Transverse colon (tissue), 3 donors: ENCODE measurements at regions not wholly inside any gene's neighbourhood (a gene's known extent, or its start where the extent isn't known, plus 50 kb on each side); places are given as distances from the start of the nearest gene placed in this dataset.

Source experiments
- CTCF ChIP-seq, 5 experiments: fragments of 200-600 bp in 3 of 5; fragments of 450-650 bp in 2 of 5; sonication (generic) in 3 of 5; IDR thresholded peaks; 1 replicate in 2 of 5; 2 replicates in 3 of 5; pipeline ENCODE4 v1.5.1; 2016 to 2017; ENCODE audit warnings: antibody characterized with exemption in 5 of 5, inconsistent platforms in 3 of 5, mild to moderate bottlenecking in 2 of 5, moderate library complexity in 1 of 5
- POLR2A ChIP-seq: fragments of 450-650 bp; IDR thresholded peaks from one replicate; pipeline ENCODE4 v1.6.1; 2016; ENCODE audit warnings: antibody characterized with exemption, mild to moderate bottlenecking, moderate library complexity

- TF ChIP-seq CTCF (IDR thresholded peaks at IDR 0.05), result no peak
- no peak for TF ChIP-seq POLR2A
Observed at GRCh38 chr4:148854203-148854602, 412.0 kb upstream of the NR3C2 start.
